ENCODE measurements at regions not wholly inside any gene's neighbourhood (a gene's known extent, or its start where the extent isn't known, plus 50 kb on each side); places are given as distances from the start of the nearest gene placed in this dataset.

DNA sequence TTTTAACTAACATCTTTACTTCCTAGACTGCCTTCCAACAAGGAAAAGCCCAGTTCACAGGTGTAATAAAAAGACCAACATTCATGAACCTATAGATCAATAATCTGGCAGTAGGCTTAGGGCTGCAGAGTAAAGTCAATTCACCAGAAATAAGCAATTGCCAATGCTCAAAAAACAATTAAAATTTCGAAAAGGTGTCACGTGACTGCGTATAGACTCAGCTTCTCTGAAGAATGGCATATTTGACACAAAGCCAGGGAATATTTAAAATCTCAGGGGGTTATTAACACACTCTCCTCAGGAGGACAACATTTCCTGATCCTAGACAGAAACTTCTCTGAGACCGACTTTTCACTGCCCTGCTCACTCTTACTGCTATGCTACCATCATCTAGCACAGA lies 245.2 kb upstream of the LRATD1 start:
- no peaks in the 10 kb centered on the region for H3K79me2 ChIP-seq (ENCODE audit: control insufficient read depth in 1 of 2, insufficient read depth in 2 of 2, low read length in 2 of 2)
- no peak overlapping the region for H2AFZ ChIP-seq (ENCODE audit: low read length)
- H2BK20ac ChIP-seq (ENCODE audit: low read length) = no peak overlapping the region
- no peak overlapping the region for H2BK12ac ChIP-seq (ENCODE audit: low read depth, low read length)
- H4K5ac ChIP-seq (ENCODE audit: insufficient read length, low read depth, low read length) = no peak overlapping the region
- no peak overlapping the region for H3K18ac ChIP-seq (ENCODE audit: extremely low read depth, low read length)
- no peak for DNase-seq (ENCODE audit: low read depth in 1 of 2, low spot score in 2 of 2)
- H3K4me3 ChIP-seq (ENCODE audit: extremely low read depth in 1 of 4, insufficient read depth in 2 of 4, low read depth in 3 of 4, low read length in 4 of 4) = no peak overlapping the region
- H3K14ac ChIP-seq (ENCODE audit: insufficient read length) = no peak overlapping the region
- H2BK120ac ChIP-seq (replicated peaks; ENCODE audit: low read depth, low read length) = no peak overlapping the region
- no peaks in the 10 kb centered on the region for H3K4me1 ChIP-seq (replicated peaks in 1 of 4; ENCODE audit: control insufficient read depth in 3 of 4, insufficient read depth in 4 of 4, low read length in 3 of 4)
- no peak overlapping the region for H2BK5ac ChIP-seq (ENCODE audit: low read depth, low read length)
- H3K4ac ChIP-seq (replicated peaks; ENCODE audit: insufficient read length, low read depth, low read length) = no peak overlapping the region
- H4K20me1 ChIP-seq (replicated peaks in 1 of 2; ENCODE audit: control insufficient read depth in 1 of 2, insufficient read depth in 2 of 2, low read length in 2 of 2) = no peaks in the 10 kb centered on the region
- POLR2A ChIA-PET (ENCODE audit: partially characterized antibody) = no interaction called here
- no peak overlapping the region for H3K9ac ChIP-seq (replicated peaks in 1 of 4; ENCODE audit: extremely low read depth in 1 of 4, low read depth in 3 of 4, low read length in 3 of 4)
- H4K91ac ChIP-seq (replicated peaks; ENCODE audit: insufficient read length, low read length) = no peak overlapping the region
- FAIRE-seq = no peak
- no peak for TF ChIP-seq SRF (IDR thresholded peaks at IDR 0.05; ENCODE audit: low read depth, low read length)
- TF ChIP-seq, protein P1, sequence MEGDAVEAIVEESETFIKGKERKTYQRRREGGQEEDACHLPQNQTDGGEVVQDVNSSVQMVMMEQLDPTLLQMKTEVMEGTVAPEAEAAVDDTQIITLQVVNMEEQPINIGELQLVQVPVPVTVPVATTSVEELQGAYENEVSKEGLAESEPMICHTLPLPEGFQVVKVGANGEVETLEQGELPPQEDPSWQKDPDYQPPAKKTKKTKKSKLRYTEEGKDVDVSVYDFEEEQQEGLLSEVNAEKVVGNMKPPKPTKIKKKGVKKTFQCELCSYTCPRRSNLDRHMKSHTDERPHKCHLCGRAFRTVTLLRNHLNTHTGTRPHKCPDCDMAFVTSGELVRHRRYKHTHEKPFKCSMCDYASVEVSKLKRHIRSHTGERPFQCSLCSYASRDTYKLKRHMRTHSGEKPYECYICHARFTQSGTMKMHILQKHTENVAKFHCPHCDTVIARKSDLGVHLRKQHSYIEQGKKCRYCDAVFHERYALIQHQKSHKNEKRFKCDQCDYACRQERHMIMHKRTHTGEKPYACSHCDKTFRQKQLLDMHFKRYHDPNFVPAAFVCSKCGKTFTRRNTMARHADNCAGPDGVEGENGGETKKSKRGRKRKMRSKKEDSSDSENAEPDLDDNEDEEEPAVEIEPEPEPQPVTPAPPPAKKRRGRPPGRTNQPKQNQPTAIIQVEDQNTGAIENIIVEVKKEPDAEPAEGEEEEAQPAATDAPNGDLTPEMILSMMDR (IDR thresholded peaks at IDR 0.05; ENCODE audit: control extremely low read depth in 1 of 3, insufficient read depth in 1 of 3, low read depth in 1 of 3, low read length in 3 of 3) = no peak
- no peak for TF ChIP-seq BCL11A (IDR thresholded peaks at IDR 0.05; ENCODE audit: low read depth in 2 of 2, low read length in 2 of 2)
- no peak for TF ChIP-seq ATF2 (IDR thresholded peaks at IDR 0.05; ENCODE audit: low read length)
- TF ChIP-seq SUZ12 (IDR thresholded peaks at IDR 0.05; ENCODE audit: low read length) = no peak
- TF ChIP-seq CHD2 (IDR thresholded peaks at IDR 0.05; ENCODE audit: low read length) = no peak
- no peak for TF ChIP-seq SP4 (IDR thresholded peaks at IDR 0.05; ENCODE audit: low read length)
- TF ChIP-seq NRF1 (IDR thresholded peaks at IDR 0.05; ENCODE audit: low read depth, low read length) = no peak
- H3K36me3 ChIP-seq (ENCODE audit: control insufficient read depth in 2 of 4, insufficient read depth in 4 of 4, low read length in 3 of 4) = no peaks in the 10 kb centered on the region
- no peak overlapping the region for H4K8ac ChIP-seq (ENCODE audit: extremely low read depth, insufficient read depth, low read length)
- H2AK5ac ChIP-seq (ENCODE audit: low read depth, low read length) = no peak overlapping the region
- H3K23ac ChIP-seq (ENCODE audit: insufficient read length) = no peak overlapping the region
- H3K79me1 ChIP-seq (ENCODE audit: low read depth, low read length) = no peaks in the 10 kb centered on the region
- CTCF ChIA-PET (ENCODE audit: partially characterized antibody) = no interaction called here
- H3K9me3 ChIP-seq (ENCODE audit: insufficient read depth in 2 of 2, low read depth in 1 of 2, low read length in 1 of 2) = no peaks in the 10 kb centered on the region
- H3K23me2 ChIP-seq (ENCODE audit: low read depth, low read length) = 0 out of 2 replicates have a peak, but pooled peaks cover 1% of the 10 kb centered on the region
- no peak overlapping the region for H3K4me2 ChIP-seq (ENCODE audit: insufficient read depth in 1 of 2, low read depth in 2 of 2, low read length in 2 of 2)
- H3K27me3 ChIP-seq (replicated peaks in 1 of 4; ENCODE audit: control insufficient read depth in 3 of 4, extremely low read depth in 1 of 4, insufficient read depth in 3 of 4, low read length in 3 of 4) = no peaks in the 10 kb centered on the region
- H2BK15ac ChIP-seq (ENCODE audit: low read length) = no peak overlapping the region
- 91% methylated on average over 4 of the region's 4 CpGs; no CpG with 5 or more reads in 1 of the 2 experiments for WGBS, 2 experiments (ENCODE audit: extremely low coverage in 1 of 2, insufficient coverage in 1 of 2, insufficient read length in 1 of 2, insufficient replicate concordance in 2 of 2, low coverage in 1 of 2, low lambda C conversion rate in 2 of 2, missing lambda C conversion rate in 1 of 2)
- H3K27ac ChIP-seq (ENCODE audit: low read depth, low read length) = no peak overlapping the region
- H3K56ac ChIP-seq (replicated peaks; ENCODE audit: insufficient read length, low read depth, low read length) = no peak overlapping the region

Data from H1 (cell line).